ENCODE measurements at regions not wholly inside any gene's neighbourhood (a gene's known extent, or its start where the extent isn't known, plus 50 kb on each side); places are given as distances from the start of the nearest gene placed in this dataset.

DNA sequence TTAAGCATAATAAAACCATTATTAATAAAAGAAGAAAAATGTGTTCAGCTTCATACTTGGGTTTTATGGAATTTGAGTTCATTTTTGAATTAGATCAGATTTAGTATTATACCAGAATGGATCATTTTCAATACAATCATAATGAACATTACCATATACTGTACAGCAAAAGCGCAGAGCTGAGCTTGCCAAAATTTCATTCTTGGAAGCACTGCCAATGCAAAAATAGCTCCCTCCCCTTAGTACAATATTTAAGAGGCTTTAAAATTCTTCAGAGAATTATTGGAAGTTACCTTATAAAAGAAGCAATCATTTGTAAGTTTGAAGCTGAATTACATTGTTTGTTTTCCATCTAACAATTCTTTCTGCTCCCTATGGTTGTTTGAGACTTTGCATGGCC is 938.1 kb upstream of the SLC39A10 start:
- RAD21 ChIA-PET (ENCODE audit: low non-redundant PET in 1 of 2, low total read pairs in 2 of 2, uncharacterized antibody in 2 of 2, unreplicated experiment in 2 of 2): no interaction called here
- H4K20me1 ChIP-seq (ENCODE audit: insufficient read depth): no peaks in the 10 kb centered on the region
- H3K27ac ChIP-seq (ENCODE audit: low read depth, low read length): no peak overlapping the region
- intact Hi-C loops (cut with micrococcal nuclease): no loop called here
- no peak overlapping the region for H3K9ac ChIP-seq (ENCODE audit: low read length)
- H3K9me2 ChIP-seq (ENCODE audit: insufficient read depth): no peaks in the 10 kb centered on the region
- H3K9me3 ChIP-seq (ENCODE audit: control insufficient read depth in 1 of 2, insufficient read depth in 1 of 2, low read depth in 1 of 2, low read length in 2 of 2): no peaks in the 10 kb centered on the region
- no TSS peak for BruUV-seq (replicated peaks)
- no peak overlapping the region for H3K4me3 ChIP-seq (replicated peaks in 1 of 2; ENCODE audit: low read depth in 1 of 2, low read length in 2 of 2)
- no peak overlapping the region for H3K4me2 ChIP-seq (ENCODE audit: low read length)
- ATAC-seq (no peak), DNase-seq (ENCODE audit: low read depth, low spot score) (no peak)
- POLR2A ChIA-PET: no interaction called here
- TF ChIP-seq FOSL1 (IDR thresholded peaks at IDR 0.05; ENCODE audit: low read depth) (no peak), CEBPB (IDR thresholded peaks at IDR 0.05; ENCODE audit: low read depth) (no peak), SIN3A (IDR thresholded peaks at IDR 0.05; ENCODE audit: low read depth) (no peak), JUND (IDR thresholded peaks at IDR 0.05) (no peak), SP1 (IDR thresholded peaks at IDR 0.05; ENCODE audit: low read depth) (no peak), RAD21 (IDR thresholded peaks at IDR 0.05; ENCODE audit: low read depth) (no peak), POLR2AphosphoS5 (IDR thresholded peaks at IDR 0.05; ENCODE audit: low read depth, low read length) (no peak), SRF (IDR thresholded peaks at IDR 0.05; ENCODE audit: low read depth) (no peak), CBX3 (IDR thresholded peaks at IDR 0.05; ENCODE audit: low read depth) (no peak), ZNF274 (IDR thresholded peaks at IDR 0.05; ENCODE audit: low read depth, low read length) (no peak), EZH2phosphoT487 (IDR thresholded peaks at IDR 0.05; ENCODE audit: borderline replicate concordance) (no peak)
- CTCF ChIA-PET: no interaction called here
- no peak overlapping the region for H2AFZ ChIP-seq (ENCODE audit: low read depth, low read length, poor library complexity, severe bottlenecking)
- no peaks in the 10 kb centered on the region for H3K4me1 ChIP-seq (ENCODE audit: control insufficient read depth in 1 of 2, insufficient read depth in 2 of 2, low read length in 2 of 2)
- no peaks in the 10 kb centered on the region for H3K27me3 ChIP-seq (ENCODE audit: insufficient read depth, low read length)
- H3K79me2 ChIP-seq (ENCODE audit: insufficient read depth, low read length): no peaks in the 10 kb centered on the region
- no peaks in the 10 kb centered on the region for H3K36me3 ChIP-seq (ENCODE audit: control insufficient read depth in 1 of 2, insufficient read depth in 2 of 2, low read length in 2 of 2)

DNA sequence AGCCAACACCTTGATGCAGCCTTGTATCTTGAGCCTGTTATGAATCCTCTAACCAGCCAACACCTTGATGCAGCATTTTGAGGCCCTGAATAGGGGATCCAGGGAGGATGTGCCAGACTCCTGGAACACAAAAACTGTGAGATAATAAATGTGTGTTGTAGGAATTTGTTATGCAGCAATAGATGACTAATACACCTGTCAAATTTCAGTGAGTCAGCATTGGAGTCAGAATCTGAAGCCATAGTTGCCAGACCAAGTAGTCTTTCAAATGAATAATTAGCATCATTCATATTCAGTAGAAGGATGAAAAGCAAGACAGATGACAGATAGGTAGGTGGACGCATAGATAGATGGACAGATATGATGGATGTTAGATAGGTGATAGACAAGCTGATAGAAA is 942.5 kb upstream of the SLC39A10 start:
- no peak for DNase-seq (ENCODE audit: low read depth, low spot score)
- TF ChIP-seq, protein P1, sequence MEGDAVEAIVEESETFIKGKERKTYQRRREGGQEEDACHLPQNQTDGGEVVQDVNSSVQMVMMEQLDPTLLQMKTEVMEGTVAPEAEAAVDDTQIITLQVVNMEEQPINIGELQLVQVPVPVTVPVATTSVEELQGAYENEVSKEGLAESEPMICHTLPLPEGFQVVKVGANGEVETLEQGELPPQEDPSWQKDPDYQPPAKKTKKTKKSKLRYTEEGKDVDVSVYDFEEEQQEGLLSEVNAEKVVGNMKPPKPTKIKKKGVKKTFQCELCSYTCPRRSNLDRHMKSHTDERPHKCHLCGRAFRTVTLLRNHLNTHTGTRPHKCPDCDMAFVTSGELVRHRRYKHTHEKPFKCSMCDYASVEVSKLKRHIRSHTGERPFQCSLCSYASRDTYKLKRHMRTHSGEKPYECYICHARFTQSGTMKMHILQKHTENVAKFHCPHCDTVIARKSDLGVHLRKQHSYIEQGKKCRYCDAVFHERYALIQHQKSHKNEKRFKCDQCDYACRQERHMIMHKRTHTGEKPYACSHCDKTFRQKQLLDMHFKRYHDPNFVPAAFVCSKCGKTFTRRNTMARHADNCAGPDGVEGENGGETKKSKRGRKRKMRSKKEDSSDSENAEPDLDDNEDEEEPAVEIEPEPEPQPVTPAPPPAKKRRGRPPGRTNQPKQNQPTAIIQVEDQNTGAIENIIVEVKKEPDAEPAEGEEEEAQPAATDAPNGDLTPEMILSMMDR (IDR thresholded peaks at IDR 0.05 in 2 of 3, conservative IDR thresholded peaks at IDR 0.05 in 1 of 3; ENCODE audit: borderline replicate concordance in 1 of 3, insufficient read depth in 1 of 3, low read depth in 2 of 3, low read length in 2 of 3): no peak
- TF ChIP-seq SIN3A (IDR thresholded peaks at IDR 0.05; ENCODE audit: low read depth) (no peak), POLR2A (IDR thresholded peaks at IDR 0.05; ENCODE audit: borderline replicate concordance, extremely low read depth, insufficient read depth, insufficient read length) (no peak), SRF (IDR thresholded peaks at IDR 0.05; ENCODE audit: low read depth) (no peak), YY1 (IDR thresholded peaks at IDR 0.05; ENCODE audit: extremely low read depth, insufficient replicate concordance, low read depth, low read length) (no peak), ZFX (IDR thresholded peaks at IDR 0.05) (no peak), CBX3 (IDR thresholded peaks at IDR 0.05; ENCODE audit: low read depth) (no peak), CEBPB (IDR thresholded peaks at IDR 0.05; ENCODE audit: low read depth) (no peak), EZH2 (IDR thresholded peaks at IDR 0.05) (no peak), ZNF274 (IDR thresholded peaks at IDR 0.05; ENCODE audit: low read depth, low read length) (no peak), EGR1 (IDR thresholded peaks at IDR 0.05; ENCODE audit: low read depth) (no peak), JUND (IDR thresholded peaks at IDR 0.05) (no peak)
- TF ChIP-seq, protein P2, sequence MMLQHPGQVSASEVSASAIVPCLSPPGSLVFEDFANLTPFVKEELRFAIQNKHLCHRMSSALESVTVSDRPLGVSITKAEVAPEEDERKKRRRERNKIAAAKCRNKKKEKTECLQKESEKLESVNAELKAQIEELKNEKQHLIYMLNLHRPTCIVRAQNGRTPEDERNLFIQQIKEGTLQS (IDR thresholded peaks at IDR 0.05): no peak
- TF ChIP-seq, protein P3, sequence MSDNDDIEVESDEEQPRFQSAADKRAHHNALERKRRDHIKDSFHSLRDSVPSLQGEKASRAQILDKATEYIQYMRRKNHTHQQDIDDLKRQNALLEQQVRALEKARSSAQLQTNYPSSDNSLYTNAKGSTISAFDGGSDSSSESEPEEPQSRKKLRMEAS (IDR thresholded peaks at IDR 0.05): no peak
- TF ChIP-seq, protein P4, sequence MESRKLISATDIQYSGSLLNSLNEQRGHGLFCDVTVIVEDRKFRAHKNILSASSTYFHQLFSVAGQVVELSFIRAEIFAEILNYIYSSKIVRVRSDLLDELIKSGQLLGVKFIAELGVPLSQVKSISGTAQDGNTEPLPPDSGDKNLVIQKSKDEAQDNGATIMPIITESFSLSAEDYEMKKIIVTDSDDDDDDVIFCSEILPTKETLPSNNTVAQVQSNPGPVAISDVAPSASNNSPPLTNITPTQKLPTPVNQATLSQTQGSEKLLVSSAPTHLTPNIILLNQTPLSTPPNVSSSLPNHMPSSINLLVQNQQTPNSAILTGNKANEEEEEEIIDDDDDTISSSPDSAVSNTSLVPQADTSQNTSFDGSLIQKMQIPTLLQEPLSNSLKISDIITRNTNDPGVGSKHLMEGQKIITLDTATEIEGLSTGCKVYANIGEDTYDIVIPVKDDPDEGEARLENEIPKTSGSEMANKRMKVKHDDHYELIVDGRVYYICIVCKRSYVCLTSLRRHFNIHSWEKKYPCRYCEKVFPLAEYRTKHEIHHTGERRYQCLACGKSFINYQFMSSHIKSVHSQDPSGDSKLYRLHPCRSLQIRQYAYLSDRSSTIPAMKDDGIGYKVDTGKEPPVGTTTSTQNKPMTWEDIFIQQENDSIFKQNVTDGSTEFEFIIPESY (IDR thresholded peaks at IDR 0.05; ENCODE audit: extremely low read depth, insufficient replicate concordance, low read length): no peak

More for the DNA sequence above, 942.5 kb upstream of the SLC39A10 start:
- intact Hi-C loops (cut with micrococcal nuclease): no loop called here
- Histone ChIP-seq H4K20me1 (ENCODE audit: insufficient read depth) (no peaks in the 10 kb centered on the region), H3K79me2 (ENCODE audit: insufficient read depth, low read length) (no peaks in the 10 kb centered on the region), H3K9ac (ENCODE audit: low read length) (no peak overlapping the region), H3K27ac (ENCODE audit: low read depth, low read length) (no peak overlapping the region), H3K9me3 (ENCODE audit: control insufficient read depth in 1 of 2, insufficient read depth in 1 of 2, low read depth in 1 of 2, low read length in 2 of 2) (no peaks in the 10 kb centered on the region), H3K36me3 (ENCODE audit: control insufficient read depth in 1 of 2, insufficient read depth in 2 of 2, low read length in 2 of 2) (no peaks in the 10 kb centered on the region), H3K9me2 (ENCODE audit: insufficient read depth) (no peaks in the 10 kb centered on the region), H3K4me2 (ENCODE audit: low read length) (no peak overlapping the region), H3K27me3 (ENCODE audit: insufficient read depth, low read length) (no peaks in the 10 kb centered on the region), H2AFZ (ENCODE audit: low read depth, low read length, poor library complexity, severe bottlenecking) (no peak overlapping the region), H3K4me3 (replicated peaks in 1 of 2; ENCODE audit: low read depth in 1 of 2, low read length in 2 of 2) (no peak overlapping the region), H3K4me1 (ENCODE audit: control insufficient read depth in 1 of 2, insufficient read depth in 2 of 2, low read length in 2 of 2) (no peaks in the 10 kb centered on the region)
- ChIA-PET CTCF (no interaction called here), POLR2A (no interaction called here), RAD21 (ENCODE audit: low non-redundant PET in 1 of 2, low total read pairs in 2 of 2, uncharacterized antibody in 2 of 2, unreplicated experiment in 2 of 2) (no interaction called here)
- ATAC-seq: no peak
- no TSS peak for BruUV-seq (replicated peaks)

Measured in HCT116 (cell line).